Ishikawa (cell line): ENCODE measurements at regions not wholly inside any gene's neighbourhood (a gene's known extent, or its start where the extent isn't known, plus 50 kb on each side); places are given as distances from the start of the nearest gene placed in this dataset.

Experiments
- CEBPB ChIP-seq: IDR thresholded peaks from 2 replicates; pipeline ENCODE4 v1.6.1; 2012
- CREB1 ChIP-seq: IDR thresholded peaks from 2 replicates; pipeline ENCODE4 v1.6.1; 2012; ENCODE audit warnings: low read depth
- EGR1 ChIP-seq: IDR thresholded peaks from 2 replicates; pipeline ENCODE4 v1.6.1; 2012
- EP300 ChIP-seq: IDR thresholded peaks from 2 replicates; pipeline ENCODE4 v1.6.1; 2012; ENCODE audit warnings: borderline replicate concordance
- FOXM1 ChIP-seq: IDR thresholded peaks from 2 replicates; pipeline ENCODE4 v1.6.1; 2012; ENCODE audit warnings: low read depth, borderline replicate concordance
- NFIC ChIP-seq: IDR thresholded peaks from 2 replicates; pipeline ENCODE4 v1.6.1; 2012
- RAD21 ChIP-seq: IDR thresholded peaks from 2 replicates; pipeline ENCODE4 v1.6.1; 2012; ENCODE audit warnings: low read depth
- REST ChIP-seq: IDR thresholded peaks from 2 replicates; pipeline ENCODE4 v1.6.1; 2012; ENCODE audit warnings: low read depth, mild to moderate bottlenecking
- TAF1 ChIP-seq: IDR thresholded peaks from 2 replicates; pipeline ENCODE4 v1.6.1; 2012; ENCODE audit warnings: low read depth, mild to moderate bottlenecking
- TCF12 ChIP-seq: IDR thresholded peaks from 2 replicates; pipeline ENCODE4 v1.6.1; 2012; ENCODE audit warnings: low read depth
- TEAD4 ChIP-seq: IDR thresholded peaks from 2 replicates; pipeline ENCODE4 v1.6.1; 2012
- USF1 ChIP-seq: IDR thresholded peaks from 2 replicates; pipeline ENCODE4 v1.6.1; 2012
- YY1 ChIP-seq: IDR thresholded peaks from 2 replicates; pipeline ENCODE4 v1.6.1; 2012; ENCODE audit warnings: low read depth
- ZBTB7A ChIP-seq: IDR thresholded peaks from 2 replicates; pipeline ENCODE4 v1.6.1; 2012; ENCODE audit warnings: low read depth
- TF ChIP-seq, protein P1 (sequence below): IDR thresholded peaks from 2 replicates; pipeline ENCODE4 v1.6.1; 2012

DNA sequence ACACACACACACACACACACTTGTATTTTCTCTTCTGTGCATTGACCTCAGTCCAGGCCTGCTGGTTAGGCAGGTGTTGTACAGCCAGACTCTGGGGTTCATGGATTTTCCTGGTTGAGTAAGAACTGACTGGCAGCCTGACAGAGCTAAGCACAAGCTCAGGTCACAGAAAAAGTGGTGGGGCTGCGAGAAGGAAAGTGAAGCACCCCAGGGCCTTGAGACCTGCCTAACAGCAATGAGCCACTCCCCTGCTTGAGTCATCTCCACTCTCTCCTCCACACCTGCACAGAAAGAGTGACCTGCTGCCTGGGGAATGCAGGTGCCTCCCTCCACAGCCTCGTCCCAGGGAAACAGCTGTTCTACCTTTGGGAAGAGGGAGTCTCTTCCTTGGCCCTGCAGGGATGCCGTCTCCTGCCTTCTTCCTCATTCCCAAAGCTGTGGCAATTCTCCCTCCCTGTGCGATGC lies 91.4 kb upstream of the LGALSL start:
- TF ChIP-seq TCF12: peak; percentile 78
- 0 out of 2 replicates have a peak, but pooled peaks have one; percentile 15 for TF ChIP-seq YY1
- peak; percentile 66; the same call in 1 of the 2 replicates for TF ChIP-seq EP300
- TF ChIP-seq, protein P1, sequence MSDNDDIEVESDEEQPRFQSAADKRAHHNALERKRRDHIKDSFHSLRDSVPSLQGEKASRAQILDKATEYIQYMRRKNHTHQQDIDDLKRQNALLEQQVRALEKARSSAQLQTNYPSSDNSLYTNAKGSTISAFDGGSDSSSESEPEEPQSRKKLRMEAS: peak; percentile 36; the same call in 1 of the 2 replicates
- no peak for TF ChIP-seq EGR1
- TF ChIP-seq REST: no peak
- TF ChIP-seq TEAD4: peak; percentile 86

DNA sequence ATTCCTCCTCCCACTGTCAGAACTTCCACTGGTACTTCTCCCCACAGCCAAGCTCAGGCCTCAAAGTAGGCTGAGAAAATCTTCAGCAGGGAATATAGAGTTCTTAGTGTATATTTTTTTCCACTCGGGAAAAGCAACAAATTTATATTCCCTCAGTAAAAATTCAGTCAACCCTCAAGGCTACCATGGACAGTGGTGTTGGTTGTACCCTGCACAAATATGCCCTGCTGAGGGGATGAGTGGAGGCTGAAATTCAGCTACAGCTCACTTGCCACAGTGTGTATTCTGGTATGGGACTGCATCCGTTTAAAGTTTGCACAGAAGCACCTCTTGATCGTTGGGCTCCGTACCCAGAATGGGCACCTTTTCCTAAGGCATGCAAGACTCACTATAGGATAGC lies 90.8 kb upstream of the LGALSL start:
- TF ChIP-seq EGR1: no peak
- peak; percentile 81 for TF ChIP-seq REST
- no peak for TF ChIP-seq CREB1
- no peak for TF ChIP-seq TCF12
- TF ChIP-seq CEBPB: no peak
- TF ChIP-seq TEAD4: no peak

- TF ChIP-seq TAF1 (no peak), FOXM1 (no peak), RAD21 (peak; percentile 12; the same call in 1 of the 2 replicates), NFIC (no peak), REST (no peak), TCF12 (0 out of 2 replicates have a peak, but pooled peaks have one; percentile 13), TEAD4 (peak; percentile 40; the same call in 1 of the 2 replicates), EP300 (0 out of 2 replicates have a peak, but pooled peaks have one; percentile 19), ZBTB7A (no peak), CEBPB (no peak), EGR1 (no peak), YY1 (no peak), CREB1 (no peak), USF1 (no peak)
- TF ChIP-seq, protein P1: no peak
Observed at GRCh38 chr2:64363848-64364247, 90.1 kb upstream of the LGALSL start.

GRCh38 chr2:64367444-64368232 lies 86.3 kb upstream of the LGALSL start:
- TF ChIP-seq YY1: no peak
- no peak for TF ChIP-seq ZBTB7A
- TF ChIP-seq REST: no peak
- no peak for TF ChIP-seq TEAD4
- TF ChIP-seq EP300: no peak
- no peak for TF ChIP-seq USF1
- TF ChIP-seq RAD21: no peak
- no peak for TF ChIP-seq EGR1
- no peak for TF ChIP-seq NFIC
- no peak for TF ChIP-seq CEBPB
